RCC 7860 (cell line): ENCODE measurements at regions not wholly inside any gene's neighbourhood (a gene's known extent, or its start where the extent isn't known, plus 50 kb on each side); places are given as distances from the start of the nearest gene placed in this dataset.
"Not testable (repeated sequence)": the region's sequence is repeated elsewhere in the genome, so short reads cannot be mapped to it uniquely, and the experiment has no call there.

ENCODE experiments used
- DNase-seq: peaks from one replicate; pipeline ENCODE4 v3.0.0-alpha.2; 2015; ENCODE audit warnings: low spot score
- FAIRE-seq: peaks from 2 replicates; lab custom pipeline; 2012; peaks lifted over from hg19 to GRCh38; lab: Jason Lieb, UNC

DNA sequence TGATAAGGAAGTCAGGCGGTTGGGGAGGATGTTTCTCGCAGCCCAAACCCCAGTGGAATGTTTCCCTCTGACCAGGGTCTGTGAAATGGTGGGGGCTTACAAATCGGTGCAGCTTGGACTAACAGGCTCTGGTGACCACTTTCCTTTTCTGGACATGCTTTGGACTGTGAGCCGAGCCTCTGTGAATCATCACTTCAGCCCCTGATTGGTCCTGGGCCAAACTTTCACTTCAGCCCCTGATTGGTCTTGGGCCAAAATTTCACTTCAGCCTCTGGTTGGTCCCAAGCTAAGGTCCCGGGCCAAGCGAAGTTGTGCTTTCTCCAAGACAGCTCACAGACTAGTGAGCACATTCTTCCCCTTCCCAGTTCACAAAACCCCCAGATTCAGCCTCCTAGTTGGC, 223.7 kb upstream of the ANKRD20A1 start:
- not testable (repeated sequence) for DNase-seq, FAIRE-seq

GRCh38 chr9:67611900-67612299, 246.8 kb upstream of the ANKRD20A1 start:
- not testable (repeated sequence) for FAIRE-seq, DNase-seq

GRCh38 chr9:67609872-67610271, 248.9 kb upstream of the ANKRD20A1 start:
- not testable (repeated sequence) for FAIRE-seq, DNase-seq

- not testable (repeated sequence) for DNase-seq, FAIRE-seq
Observed at GRCh38 chr9:67609435-67609834, 249.3 kb upstream of the ANKRD20A1 start.

- not testable (repeated sequence) for FAIRE-seq, DNase-seq
Observed at GRCh38 chr9:67605113-67605512, 253.6 kb upstream of the ANKRD20A1 start.

DNA sequence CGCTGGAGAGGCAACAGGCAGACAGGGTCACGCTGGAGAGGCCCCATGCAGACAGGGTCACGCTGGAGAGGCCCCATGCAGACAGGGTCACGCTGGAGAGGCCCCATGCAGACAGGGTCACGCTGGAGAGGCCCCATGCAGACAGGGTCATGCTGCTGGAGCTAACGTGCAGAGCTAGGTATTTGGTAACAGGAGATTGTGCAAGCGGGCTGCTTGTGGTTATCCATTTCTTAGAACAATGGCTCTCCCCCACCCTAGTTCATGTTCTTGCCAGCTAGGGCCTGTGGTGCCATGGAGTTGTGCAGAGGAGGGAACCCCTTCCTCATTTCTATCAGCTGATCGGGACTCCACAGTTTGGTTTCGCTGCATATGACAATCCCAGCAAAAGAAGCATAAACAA, 255.1 kb upstream of the ANKRD20A1 start:
- not testable (repeated sequence) for FAIRE-seq, DNase-seq

- FAIRE-seq, DNase-seq: not testable (repeated sequence)
Observed at GRCh38 chr9:67592424-67592823, 266.3 kb upstream of the ANKRD20A1 start.

DNA sequence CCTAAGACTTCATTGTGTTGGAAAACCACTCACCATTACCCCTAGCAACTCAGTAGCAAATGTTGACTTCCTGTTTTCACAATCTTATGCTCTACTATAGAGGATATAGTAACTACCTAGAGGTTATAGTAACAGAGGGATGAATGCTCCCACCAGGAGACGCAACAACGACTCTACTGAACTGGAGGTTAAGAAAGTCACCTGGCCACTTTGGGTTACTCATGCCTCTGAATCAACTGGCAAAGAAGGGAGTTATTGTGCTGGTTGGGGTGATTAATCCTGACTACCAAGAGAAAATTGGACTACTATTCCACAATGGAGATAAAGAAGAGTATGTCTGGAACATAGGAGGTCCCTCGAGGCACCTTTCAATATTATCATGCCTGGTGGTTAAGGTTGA, 302.9 kb upstream of the ANKRD20A1 start:
- not testable (repeated sequence) for DNase-seq, FAIRE-seq

DNA sequence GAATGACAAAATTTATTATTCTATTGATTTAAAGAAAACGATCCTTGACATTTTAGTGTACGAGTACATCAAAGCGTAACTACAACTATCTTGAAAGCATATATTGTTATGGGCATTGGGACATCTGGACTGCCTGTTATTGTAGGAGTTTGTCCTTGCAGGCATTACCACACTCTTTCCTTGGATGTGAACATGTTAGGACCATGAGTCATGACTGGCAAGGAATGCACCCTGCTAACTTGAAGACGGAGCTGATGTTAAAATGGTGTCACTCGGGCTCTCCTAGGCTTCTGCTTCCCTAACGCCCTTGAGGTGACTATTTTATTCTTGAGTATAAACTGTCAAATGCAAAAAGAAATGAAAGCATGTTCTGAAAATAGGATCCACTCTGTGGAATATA, 308.7 kb upstream of the ANKRD20A1 start:
- not testable (repeated sequence) for DNase-seq, FAIRE-seq

DNA sequence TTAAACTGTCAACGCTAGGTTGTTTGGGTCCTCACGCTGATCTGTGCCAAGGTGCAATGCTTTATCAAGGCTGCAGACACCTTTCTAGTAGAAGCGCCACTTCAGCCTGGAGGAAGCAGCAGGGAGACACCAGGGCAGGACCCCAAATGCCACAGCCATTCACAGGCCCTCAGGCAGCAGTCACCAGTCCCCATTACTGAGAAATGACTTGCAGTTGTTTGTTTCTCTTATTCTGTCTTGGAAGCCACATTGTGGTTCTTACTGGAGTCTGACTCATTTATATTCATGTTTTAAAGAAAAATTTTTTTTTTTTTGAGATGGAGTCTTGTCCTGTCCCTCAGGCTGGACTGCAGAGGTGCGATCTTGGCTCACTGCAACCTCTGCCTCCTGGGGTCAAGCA, 328.9 kb upstream of the ANKRD20A1 start:
- DNase-seq, FAIRE-seq: not testable (repeated sequence)

GRCh38 chr9:67516938-67517337, 341.8 kb upstream of the ANKRD20A1 start:
- not testable (repeated sequence) for FAIRE-seq, DNase-seq

DNA sequence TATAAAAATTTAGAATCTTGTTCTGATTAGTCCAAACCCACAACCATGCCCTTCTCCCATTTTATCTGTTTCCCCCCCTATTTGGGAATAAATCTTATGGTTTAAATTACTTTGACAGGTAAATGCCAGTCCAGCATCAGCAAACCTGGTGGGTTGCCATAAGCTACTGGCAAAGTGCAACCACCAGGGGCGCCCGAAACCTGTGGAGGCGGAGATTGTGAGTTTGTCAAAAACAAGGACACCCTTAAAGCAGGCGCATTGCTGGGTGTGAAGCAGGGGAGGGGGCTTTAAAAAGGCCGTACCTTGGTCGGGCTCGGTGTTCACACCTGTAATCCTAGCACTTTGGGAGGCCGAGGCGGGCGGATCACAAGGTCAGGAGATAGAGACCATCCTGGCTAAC, 344.1 kb upstream of the ANKRD20A1 start:
- not testable (repeated sequence) for DNase-seq, FAIRE-seq

DNA sequence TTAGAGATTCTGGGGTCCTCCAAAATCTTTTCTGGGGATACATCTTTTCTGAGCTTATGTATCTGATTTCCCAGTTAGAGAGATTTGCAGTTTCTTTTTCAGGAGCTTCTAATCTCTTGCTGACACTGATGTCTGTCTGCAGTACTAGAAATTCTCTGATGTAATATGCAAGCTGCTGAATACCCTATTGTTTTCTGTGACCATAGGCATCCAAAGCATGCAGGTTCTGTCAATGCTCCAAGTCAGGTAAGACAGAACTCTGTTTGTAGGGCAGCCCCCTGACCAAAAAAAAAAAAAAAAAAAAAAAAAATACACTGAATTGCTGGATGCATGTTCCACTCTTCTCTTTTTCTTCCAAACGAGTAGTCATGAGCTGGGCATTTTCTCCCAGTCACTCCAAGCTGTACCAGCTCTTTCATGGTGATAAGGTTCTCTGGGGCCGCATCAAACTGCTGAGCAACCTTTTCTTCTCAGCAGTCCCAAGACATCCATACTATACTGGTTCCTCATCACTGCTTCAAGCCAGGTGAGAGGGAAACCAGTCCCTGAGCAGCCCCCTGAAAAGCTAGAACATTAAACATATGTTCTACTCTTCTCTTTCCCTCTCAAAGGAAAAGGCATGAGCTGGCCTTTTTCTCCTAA, 354.9 kb upstream of the ANKRD20A1 start:
- FAIRE-seq, DNase-seq: not testable (repeated sequence)

- not testable (repeated sequence) for FAIRE-seq, DNase-seq
Observed at GRCh38 chr9:67492028-67492427, 366.7 kb upstream of the ANKRD20A1 start.

- DNase-seq, FAIRE-seq: not testable (repeated sequence)
Observed at GRCh38 chr9:67477465-67477864, 381.3 kb upstream of the ANKRD20A1 start.

DNA sequence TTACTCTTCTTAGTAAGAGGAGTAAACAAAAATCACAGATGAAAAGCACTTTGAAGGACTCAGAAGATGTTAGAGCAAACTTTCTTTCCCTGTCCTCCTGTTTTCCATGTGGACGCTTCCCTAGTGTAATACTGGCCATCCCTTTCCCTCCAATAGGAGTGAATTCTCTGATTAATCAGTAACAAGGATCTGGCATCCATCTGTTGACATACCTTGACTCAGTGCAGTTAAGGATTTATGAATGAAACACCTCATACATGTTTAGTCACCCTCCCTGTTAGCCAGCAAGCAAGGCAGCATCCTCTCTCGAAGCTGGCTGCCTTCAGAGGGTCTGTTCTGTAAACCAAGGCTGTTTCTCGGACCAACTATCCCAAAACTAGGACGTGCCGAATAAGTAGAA, 388.0 kb upstream of the ANKRD20A1 start:
- FAIRE-seq, DNase-seq: not testable (repeated sequence)

DNA sequence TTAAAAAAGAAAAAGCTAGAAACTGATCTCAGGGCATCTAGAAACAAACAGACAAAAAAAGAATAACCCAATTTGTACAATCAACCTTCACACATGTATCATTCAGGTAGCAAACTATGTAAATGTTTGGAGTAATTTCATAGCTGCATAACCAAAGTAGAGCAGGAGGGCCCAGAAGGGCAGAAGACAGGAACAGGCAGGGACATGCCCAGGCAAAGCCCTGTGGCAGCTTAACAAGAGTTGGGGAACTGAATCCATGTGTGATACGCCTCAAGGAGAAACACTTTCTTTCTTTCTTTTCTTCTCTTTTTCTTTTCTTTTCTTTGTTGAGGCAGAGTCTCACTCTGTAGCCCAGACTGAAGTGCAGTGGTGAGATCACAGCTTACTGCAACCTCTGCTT, 390.4 kb upstream of the ANKRD20A1 start:
- FAIRE-seq, DNase-seq: not testable (repeated sequence)

GRCh38 chr9:67461796-67462757, 396.7 kb upstream of the ANKRD20A1 start:
- not testable (repeated sequence) for DNase-seq, FAIRE-seq

GRCh38 chr9:67452941-67453340, 405.8 kb upstream of the ANKRD20A1 start:
- FAIRE-seq, DNase-seq: not testable (repeated sequence)

DNA sequence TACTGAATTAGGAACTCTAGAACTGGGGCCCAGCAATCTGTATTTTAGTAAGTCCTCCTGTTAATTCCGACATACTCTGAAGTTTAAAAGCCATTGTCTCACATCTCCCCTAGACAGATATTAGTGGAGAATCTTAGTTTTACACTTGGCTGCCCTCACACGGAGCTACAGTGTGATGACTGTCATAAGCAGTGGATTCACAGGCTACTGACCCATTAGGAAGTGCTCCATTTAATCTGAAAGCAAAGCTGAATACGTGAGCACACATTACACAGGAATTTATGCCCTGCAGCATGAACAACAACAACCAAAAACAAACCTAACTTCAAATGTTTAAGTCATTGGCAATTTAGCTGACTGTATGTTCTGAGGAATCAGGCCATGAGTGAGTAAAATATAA, 416.4 kb upstream of the ANKRD20A1 start:
- DNase-seq, FAIRE-seq: not testable (repeated sequence)

- not testable (repeated sequence) for FAIRE-seq, DNase-seq
Observed at GRCh38 chr9:67437011-67437410, 421.7 kb upstream of the ANKRD20A1 start.
